ENCODE measurements at regions not wholly inside any gene's neighbourhood (a gene's known extent, or its start where the extent isn't known, plus 50 kb on each side); places are given as distances from the start of the nearest gene placed in this dataset.

DNA sequence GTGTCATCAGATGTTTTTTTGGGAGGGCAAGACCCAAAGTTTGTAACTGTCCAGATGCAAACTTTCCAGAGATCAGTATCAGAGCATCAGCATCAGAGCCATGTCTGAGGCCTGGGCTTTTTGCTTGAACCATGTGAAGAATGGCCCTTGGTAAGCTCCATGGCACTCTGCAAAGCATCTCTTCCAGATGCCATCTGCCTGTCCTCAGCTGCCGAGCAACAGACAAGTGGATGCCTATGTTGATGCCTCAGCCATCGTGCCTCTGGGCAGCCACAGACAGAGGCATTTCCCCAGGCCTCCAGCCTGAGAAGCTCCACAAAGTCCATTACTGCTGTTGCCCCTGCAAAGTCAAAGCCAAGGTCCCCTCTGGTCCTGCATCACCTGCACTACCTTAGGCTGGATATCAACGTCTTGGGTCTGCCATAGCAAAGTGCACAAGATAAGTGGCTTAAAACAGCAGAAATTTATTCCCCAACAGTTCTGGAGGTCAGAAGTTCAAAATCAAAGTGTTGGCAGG lies 670.2 kb upstream of the MKI67 start:
- DNase-seq (ENCODE audit: low read depth, low spot score), result no peak

DNA sequence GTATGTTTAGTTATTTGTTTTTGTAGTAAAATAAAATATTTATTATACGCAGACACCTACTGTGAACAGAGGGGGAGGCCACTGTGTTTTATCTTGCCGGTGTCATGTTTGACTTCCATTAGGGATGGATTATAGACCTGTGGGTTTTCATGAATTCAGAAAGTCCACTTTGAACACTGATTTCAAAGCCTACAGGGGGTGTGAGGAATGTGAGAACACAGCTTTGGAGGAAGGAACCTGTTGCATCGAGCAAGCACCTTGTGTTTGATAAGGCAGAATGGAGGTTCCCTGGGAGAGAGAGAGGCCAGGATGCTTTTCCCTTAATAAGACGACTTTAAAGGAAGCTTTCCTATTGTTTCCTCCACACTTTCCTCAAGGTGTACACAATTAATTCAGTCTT lies 665.0 kb upstream of the MGMT start:
- no peak for DNase-seq (ENCODE audit: low read depth, low spot score)

DNA sequence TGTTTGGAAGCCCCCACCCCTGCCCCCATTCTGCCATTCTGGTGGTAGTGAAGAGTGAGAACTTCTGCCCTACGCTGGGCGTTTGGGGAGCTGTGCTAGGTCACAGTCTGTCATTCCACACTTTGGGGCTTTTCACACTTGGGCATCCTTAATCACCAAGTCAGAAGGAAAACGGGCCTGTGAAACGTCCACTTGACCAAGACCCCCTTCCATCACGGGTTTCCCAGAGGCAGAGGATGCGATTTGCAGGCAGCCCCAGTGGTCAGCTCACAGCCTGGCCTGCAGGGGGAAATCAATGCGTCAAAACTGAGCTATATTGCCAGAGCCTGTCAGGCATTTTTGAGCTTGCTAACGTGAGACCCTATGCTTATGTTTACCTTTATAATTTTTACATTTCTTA lies 663.3 kb upstream of the MGMT start:
- DNase-seq (ENCODE audit: low read depth, low spot score), result no peak

DNA sequence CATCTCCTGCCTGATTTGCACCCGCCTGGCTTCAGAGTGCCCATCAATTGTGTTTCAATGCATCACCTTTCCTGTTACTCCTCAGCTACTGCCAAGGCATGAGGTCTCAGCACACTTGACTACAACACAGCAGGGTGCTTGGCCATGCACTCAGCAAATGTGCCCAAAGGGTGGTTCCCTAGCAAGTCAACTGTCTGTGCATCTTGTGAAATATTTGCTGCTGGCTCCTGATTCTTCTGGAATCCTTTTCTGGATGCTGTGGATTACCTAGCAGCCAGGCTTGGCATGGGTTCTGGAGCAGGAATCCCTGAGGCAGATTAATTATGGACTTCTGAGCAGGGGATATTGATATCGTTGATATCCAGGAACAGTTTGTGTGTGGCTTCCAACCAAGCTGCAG lies 662.6 kb upstream of the MGMT start:
- no peak for DNase-seq (ENCODE audit: low read depth, low spot score)

DNA sequence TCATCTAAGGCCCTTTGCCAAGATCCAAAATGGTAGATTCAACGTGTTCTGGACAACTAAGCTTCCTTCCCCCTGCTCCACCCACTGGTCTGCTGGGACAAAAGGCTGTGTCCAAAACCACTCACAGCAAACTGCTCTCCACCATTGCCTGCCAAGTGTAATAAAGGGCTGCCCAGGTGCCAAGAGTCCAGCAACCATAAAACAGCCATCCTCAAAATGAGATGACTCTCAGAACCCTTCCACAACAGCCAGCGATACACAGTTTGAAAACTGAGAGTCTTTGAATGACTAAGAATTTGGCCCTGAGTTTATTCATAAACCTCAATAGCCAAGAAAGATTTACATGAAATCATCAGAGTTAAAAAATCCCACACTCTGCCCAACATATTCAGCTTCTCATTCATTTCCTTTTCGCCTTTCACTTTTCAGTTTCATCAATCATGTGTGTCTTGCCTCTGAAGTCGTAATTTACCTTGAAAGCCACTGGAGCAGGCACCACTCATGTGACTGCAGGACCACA lies 658.1 kb upstream of the MGMT start:
- no peak for DNase-seq (ENCODE audit: low read depth, low spot score)

DNA sequence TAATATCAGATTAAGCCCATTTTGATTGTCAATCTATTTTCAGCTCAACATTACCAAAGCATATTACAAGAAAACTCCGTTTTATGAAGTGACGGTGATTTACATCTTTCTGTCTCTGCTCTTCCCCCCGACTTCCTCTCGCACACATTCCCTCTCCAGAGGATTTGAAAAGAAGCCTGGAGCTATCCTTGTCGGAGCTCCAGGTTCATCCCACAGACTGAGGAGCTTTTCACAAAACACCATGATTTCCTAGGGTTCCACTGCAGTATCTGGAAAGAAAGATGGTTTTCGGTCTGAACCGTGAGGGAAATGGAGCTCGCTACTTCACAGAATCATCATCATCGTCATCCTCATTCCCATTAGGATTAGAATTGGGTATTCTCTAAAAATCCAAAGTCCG lies 655.5 kb upstream of the MGMT start:
- DNase-seq (ENCODE audit: low read depth, low spot score), result no peak

DNA sequence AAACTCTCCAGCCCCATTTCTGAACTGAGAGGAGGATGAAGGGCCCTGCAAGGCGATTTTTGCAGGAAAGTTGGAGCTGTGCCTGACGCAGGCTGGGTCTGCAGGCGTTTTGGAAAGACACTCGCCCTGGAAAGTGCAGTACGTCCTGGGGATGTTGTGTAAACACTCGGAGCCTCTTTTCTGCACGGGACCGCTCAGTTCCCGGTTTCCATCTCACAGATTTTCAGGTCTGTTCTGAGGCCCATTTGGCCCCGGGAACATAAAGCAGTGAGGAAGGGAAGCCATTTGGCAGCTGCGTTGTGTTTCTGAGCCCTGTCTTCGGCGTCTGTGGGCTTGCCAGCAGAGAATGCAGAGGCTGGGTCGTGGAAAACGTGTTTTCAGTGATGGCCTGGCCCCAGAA lies 655.0 kb upstream of the MGMT start:
- DNase-seq (ENCODE audit: low read depth, low spot score), result no peak

DNA sequence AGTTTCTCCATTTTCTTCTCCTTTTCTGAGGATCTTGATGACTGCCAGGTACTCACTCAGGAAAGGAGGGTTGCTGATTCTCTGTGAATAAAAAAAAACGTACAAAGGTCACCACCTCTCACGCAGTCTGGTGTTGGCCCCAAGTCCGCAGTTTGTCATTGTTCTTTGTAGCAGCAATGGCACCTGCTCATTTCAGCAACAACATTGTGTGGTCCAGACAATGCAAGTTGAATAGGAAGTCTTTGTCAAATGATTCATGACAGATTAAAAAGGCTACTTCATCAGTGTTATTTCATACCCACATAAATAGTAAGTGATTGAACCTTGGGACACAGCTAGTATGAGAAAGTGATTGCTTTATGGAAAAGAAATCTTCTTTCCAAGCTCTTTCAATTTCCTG lies 653.5 kb upstream of the MGMT start:
- no peak for DNase-seq (ENCODE audit: low read depth, low spot score)

DNA sequence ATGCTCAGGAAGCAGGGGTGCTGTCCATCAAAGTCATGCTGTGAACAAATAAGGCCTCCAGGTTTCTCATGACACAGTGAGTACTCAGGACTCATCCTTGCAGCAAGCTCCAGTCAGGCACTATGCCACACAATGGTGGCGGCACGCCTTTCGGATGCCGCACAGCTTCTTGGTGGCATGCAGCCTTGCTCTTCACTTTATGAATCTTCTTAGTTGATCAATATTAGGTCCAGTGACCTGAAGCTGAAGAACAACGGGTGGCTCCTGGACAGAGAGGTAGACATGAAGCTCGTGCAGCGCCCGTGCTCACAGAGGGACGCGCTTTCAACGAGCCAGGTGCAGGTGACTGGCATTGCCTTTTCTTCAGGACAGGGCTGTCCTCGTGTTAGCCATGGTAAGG lies 653.0 kb upstream of the MGMT start:
- no peak for DNase-seq (ENCODE audit: low read depth, low spot score)

DNA sequence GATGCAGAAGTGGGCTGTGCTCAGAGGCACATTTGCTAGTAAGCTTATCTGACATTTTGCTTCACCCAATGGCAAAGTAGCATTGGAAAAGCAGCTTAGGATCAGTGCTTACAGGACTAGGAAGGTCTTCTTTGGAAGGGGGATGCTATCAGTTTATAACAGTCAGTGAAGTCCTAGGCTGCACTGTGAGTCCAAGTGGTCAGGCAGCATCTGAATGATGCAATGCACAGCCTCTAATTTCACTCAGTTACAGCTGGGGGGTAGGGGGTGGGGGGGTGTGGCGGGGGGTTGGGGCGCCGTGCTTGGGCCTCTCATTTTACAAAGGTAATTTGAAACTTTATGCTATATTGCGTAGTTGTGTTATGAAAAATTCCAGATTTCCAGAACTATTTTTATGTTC lies 652.3 kb upstream of the MGMT start:
- no peak for DNase-seq (ENCODE audit: low read depth, low spot score)

DNA sequence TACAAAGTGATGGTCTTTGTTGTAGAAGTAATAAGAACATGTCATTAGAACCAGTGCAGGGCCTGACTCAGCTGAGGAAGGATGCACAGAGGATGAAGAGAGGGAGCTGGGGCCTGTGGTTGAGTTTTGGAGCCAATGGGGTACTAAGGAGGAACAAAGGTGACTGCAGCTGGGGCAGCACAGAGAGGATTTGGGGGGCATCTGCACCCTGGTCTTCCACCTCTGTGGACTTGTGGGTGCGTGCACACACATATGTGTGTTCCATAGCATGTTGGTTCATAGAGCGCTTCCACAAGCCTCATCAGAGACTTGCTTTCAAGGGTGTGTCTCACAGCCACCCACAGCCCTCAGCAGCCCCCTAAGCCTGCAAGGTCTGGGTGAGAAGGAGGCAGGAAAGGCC lies 650.3 kb upstream of the MGMT start:
- no peak for DNase-seq (ENCODE audit: low read depth, low spot score)

DNA sequence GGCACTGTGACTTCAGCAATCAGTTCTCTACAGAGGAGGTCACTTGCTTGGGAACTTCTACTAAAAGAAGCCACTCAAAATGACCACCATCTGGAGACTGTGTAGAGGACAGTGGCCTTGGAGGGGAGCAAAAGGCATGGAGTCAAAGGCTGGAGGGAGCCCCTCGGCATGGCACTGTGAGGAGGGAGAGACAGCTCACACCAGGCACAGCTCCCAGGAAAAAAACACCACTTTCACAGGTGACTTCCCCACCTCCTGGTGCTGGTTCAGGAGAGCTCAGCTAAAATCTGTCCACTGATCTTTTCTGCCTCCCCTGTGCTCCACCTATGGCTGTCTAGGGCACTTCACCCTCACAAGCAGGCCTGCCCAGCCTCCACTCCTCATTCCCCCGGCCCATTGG lies 649.4 kb upstream of the MGMT start:
- DNase-seq (ENCODE audit: low read depth, low spot score), result no peak

DNA sequence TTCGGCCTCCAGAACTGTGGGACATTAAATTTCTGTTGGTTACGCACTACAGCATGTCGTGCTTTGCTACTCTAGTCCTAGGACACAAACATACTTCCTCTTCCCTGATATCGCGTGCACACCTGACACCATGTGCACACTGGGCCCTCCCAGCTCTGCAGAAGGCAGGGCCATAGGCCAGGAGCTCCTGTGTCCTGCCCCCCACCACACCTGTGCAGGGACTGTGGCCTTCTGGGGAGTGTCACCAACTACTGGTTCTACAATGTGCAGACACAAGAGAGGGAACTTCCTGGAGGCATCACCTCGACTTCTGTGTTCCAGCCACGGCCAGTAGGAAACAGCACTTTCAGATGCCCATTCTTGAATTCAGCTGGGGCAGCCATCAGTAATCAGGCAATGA lies 646.4 kb upstream of the MGMT start:
- DNase-seq (ENCODE audit: low read depth, low spot score), result no peak

DNA sequence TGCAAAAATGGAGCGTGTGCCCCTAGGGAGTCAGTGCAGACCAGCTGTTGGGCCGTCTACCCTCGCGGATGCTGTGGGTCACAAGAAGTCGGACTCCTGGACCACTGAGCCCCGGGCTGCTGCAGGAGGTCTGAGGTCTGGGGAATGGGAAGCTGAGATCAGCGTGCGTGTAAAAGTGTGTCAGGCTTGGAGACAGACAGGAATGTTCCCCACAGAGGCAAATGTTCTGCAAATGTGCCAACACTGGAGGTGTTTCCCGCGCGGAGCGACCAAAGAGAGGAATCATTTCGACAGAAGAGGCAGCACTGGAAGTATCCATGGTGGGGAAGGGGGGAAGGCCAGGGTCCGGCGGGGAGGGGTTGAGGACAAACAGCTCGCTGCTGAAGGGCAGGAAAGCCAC lies 643.8 kb upstream of the MGMT start:
- DNase-seq (ENCODE audit: low read depth, low spot score), result no peak

DNA sequence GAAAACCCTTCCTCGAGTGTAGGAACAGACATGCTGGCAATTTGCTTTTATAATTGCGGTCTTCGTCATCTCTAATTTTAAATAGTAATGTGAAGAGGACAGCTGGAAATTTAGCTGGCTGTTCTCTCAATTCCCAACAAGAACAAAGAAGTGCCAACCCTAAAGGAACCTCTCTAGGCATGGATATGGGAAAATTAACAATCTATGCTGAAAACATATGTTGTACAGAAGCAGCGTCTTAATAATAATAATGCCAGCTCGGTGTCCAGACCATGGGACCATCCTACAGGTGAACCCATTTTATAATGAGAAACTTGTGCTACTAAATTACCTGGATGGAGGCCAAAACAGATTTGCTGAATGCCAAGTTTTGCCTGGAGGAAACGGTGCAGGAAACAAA lies 641.4 kb upstream of the MGMT start:
- no peak for DNase-seq (ENCODE audit: low read depth, low spot score)

DNA sequence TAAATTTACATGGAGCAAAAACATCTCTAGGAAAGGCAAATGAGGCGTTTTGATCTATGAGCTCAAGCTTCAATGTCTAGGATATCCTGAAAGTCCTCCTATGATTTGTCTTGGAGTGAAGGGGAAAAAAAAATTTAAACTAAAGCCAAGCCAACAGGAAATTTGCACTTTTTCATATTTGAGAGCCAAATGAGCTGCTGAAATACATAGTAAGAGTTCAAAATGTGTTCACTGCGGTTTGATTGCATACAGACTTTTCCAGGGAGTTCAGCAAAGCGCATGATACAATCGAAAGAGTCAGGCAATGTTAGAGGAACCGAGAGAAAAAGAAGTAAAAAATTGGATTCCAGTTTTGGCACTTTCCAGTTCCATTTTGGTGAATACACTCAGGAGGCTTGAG lies 633.4 kb upstream of the MGMT start:
- DNase-seq (ENCODE audit: low read depth, low spot score), result no peak

DNA sequence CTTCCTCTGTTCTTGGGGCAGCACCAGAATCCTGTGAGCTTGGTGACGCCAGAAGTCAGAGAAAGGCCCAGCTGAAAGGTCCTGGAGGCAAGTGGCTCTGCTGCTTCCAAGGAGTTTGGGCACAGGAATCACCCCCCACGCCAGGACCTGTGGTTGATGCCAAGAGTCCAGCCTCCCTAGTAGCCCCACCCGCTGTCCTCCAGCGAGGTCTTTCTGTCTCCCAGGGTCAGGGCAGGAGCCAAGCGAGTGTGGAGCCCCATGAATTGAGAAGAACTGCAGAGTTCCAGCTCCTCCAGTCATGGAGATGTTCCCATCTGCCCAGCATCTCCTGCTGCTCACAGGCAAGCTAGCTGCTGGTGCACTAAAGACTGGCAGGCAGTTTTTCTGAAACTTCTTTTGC lies 631.7 kb upstream of the MGMT start:
- no peak for DNase-seq (ENCODE audit: low read depth, low spot score)

DNA sequence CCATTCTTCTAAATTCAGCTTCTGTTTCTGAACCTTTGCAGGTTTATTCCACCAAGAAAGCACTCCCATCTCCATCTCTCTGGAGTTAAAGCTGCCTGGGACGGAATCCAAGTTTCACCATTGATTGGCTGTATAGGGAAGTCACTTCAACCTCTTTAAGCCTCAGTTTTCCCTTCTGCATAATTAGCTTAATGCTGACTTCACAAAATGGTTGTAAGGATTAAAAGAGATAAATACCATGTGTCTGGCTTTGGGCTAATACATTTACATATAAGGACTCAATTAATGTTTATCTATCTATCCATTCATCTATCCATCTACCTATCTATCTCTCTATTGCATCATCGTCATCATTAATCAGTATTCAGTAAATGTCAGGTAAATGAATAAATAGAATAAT lies 629.6 kb upstream of the MGMT start:
- DNase-seq (ENCODE audit: low read depth, low spot score), result no peak

DNA sequence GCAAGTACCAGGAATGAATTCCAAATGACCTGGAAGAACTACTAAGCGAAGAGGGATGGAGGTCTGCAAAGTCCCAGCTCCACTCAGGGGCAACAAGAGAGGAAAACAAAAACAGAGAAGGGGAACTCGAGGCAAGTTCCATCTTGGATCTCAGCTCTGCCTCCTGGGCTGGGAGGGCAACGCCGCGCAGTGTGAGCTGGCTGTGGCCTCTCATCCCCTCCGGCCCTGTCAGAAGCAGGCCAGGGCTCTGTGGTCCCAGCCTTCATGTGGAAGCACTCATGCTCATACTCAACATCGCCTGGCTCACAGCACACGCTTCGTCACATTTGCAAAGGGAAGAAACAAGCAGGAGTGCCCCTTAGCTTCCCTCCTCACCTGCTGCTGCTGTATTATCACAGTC lies 627.9 kb upstream of the MGMT start:
- DNase-seq (ENCODE audit: low read depth, low spot score), result no peak

DNA sequence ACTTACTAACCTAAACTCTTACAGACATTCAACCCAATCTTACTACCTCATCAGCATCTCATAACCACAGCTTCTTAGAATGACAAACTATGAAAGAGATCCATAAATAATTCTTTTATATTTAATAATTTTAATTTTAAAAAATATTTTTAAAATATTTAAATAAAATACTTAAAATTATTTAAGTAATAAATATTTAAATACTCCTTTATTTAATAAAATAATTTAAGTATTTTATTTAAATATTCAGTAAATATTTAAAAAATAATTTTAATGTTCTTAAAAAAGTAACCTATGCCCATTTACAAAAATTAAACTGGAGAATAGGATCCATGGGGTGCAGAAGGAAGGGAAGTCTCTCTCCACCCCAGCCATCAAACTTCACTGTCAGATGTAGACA lies 627.3 kb upstream of the MGMT start:
- no peak for DNase-seq (ENCODE audit: low read depth, low spot score)

DNA sequence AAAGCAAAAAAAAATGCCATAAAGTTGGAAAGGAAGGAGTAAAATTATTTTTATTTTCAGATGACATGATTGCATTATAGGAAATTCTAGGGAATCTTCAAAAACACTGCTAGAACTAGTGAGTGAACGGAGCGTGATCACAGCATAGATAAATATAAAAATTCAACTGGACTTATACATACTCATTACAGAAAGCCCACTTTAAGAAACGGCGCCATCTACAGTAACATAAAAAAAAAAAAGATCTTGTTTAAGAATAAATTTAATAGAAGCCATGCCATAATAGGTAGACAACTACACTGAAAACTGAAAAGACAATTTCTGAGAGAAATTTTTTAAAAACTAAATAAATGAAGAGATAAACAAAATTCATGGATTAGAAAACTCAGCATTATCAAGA lies 623.1 kb upstream of the MGMT start:
- no peak for DNase-seq (ENCODE audit: low read depth, low spot score)

DNA sequence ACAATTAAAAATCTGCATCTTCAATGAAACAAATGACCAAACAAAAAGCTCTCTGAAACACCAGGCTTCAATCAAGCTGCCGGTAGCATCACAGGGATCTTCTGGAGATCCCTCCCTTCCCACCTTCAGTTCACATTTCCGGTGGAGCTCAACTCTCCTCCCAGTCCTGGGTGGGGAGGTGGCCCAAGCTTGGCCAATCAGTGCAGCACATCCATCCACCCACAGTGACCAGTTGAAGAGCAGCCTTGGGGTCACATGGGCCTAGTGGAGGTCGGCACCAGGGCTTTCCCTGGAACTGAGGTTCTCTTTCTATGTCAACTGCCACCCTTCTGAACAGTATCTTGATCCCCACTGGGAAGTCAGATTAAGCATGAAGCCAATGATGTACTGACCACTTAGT lies 620.1 kb upstream of the MGMT start:
- no peak for DNase-seq (ENCODE audit: low read depth, low spot score)

DNA sequence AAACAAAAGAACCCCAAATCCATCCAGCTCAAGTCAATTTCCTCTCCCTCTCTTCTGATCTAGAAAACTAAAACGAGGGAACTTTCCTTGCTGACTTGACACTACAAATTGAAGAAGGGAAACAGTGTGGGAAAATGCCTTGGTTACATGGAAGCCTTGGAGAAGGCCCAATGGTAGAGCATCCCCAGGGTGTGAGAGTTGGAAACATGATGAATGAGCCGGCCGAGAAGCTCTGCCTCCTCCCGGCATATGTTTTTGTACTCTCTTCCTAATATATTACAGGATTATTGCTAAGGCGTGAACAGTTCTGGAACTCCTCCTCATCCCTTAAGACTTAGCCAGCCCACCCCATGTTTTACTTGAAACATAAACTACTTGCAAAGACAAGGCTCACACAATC lies 618.2 kb upstream of the MGMT start:
- DNase-seq (ENCODE audit: low read depth, low spot score), result no peak

DNA sequence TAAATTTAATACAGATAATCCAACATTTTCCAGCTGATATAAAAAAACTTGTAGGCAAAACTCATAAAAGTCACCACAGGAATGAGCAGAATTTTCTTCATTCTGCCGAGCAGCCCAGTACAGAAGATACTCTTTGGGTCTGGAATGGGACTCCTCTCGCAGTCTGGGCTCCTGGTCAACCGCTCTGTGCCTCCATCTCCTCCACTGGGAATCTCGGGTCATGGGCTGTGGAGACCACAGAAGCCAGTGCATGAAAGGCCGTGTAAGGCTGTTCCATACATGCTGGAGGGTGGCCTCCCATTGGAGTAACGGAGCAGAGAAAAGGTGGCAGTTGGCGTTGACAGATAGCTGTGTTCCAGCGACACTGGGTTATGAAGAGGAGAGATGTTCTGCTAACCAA lies 616.4 kb upstream of the MGMT start:
- DNase-seq (ENCODE audit: low read depth, low spot score), result no peak

DNA sequence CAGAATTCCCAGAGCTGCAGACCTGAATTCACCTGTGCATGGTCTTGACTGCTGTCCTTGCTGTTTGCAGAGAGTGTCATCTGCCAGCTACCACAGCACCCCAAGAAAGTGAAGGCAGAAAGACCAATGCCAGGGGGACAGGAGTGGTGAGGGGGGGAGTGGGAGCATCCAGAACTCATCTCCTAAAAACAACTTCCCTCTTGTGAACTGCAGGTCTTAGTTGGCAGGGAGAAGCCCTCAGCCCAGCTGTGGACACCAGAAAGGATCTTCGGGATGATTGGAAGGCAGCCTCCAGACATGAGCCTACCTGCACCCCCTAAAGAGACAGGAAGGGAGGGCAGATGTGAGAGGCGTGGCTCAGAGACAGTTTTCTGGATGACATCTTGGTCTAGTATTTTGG lies 615.8 kb upstream of the MGMT start:
- no peak for DNase-seq (ENCODE audit: low read depth, low spot score)

Measured in ELF-1 (cell line).